NCI-H748 treated with DMSO at 0.1 percent for 48 hours (cell line): ENCODE measurements at regions not wholly inside any gene's neighbourhood (a gene's known extent, or its start where the extent isn't known, plus 50 kb on each side); places are given as distances from the start of the nearest gene placed in this dataset.
"Not testable (repeated sequence)": the region's sequence is repeated elsewhere in the genome, so short reads cannot be mapped to it uniquely, and the experiment has no call there.

ENCODE experiments used
- DNase-seq: peaks from one replicate; lab custom pipeline; 2025; lab: John Stamatoyannopoulos, UW

- DNase-seq, result no peak
Observed at GRCh38 chr11:121866754-121867153, 249.3 kb downstream of the BLID start.

GRCh38 chr11:121864660-121865059 lies 251.4 kb downstream of the BLID start:
- no peak for DNase-seq

GRCh38 chr11:121863126-121863525 lies 252.9 kb downstream of the BLID start:
- no peak for DNase-seq

- DNase-seq, result not testable (repeated sequence)
Observed at GRCh38 chr11:121855138-121855537, 260.9 kb downstream of the BLID start.

GRCh38 chr11:121844016-121844415 lies 272.0 kb downstream of the BLID start:
- DNase-seq, result no peak

- no peak for DNase-seq
Observed at GRCh38 chr11:121842192-121842585, 273.8 kb downstream of the BLID start.

GRCh38 chr11:121841487-121842191 lies 274.4 kb downstream of the BLID start:
- DNase-seq, result no peak

GRCh38 chr11:121839781-121840180 lies 276.2 kb downstream of the BLID start:
- no peak for DNase-seq

- no peak for DNase-seq
Observed at GRCh38 chr11:121838571-121838970, 277.4 kb downstream of the BLID start.

GRCh38 chr11:121833970-121834369 lies 282.0 kb downstream of the BLID start:
- DNase-seq, result no peak

- no peak for DNase-seq
Observed at GRCh38 chr11:121829159-121829643, 286.8 kb downstream of the BLID start.

- no peak for DNase-seq
Observed at GRCh38 chr11:121814962-121815361, 301.1 kb downstream of the BLID start.

GRCh38 chr11:121814296-121814695 lies 301.7 kb downstream of the BLID start:
- no peak for DNase-seq

- DNase-seq, result no peak
Observed at GRCh38 chr11:121810291-121810690, 305.7 kb downstream of the BLID start.

GRCh38 chr11:121808096-121808495 lies 307.9 kb downstream of the BLID start:
- no peak for DNase-seq

GRCh38 chr11:121807051-121807450 lies 309.0 kb downstream of the BLID start:
- no peak for DNase-seq

GRCh38 chr11:121802542-121802941 lies 313.5 kb downstream of the BLID start:
- no peak for DNase-seq

GRCh38 chr11:121801781-121802180 lies 314.2 kb downstream of the BLID start:
- no peak for DNase-seq

GRCh38 chr11:121801394-121801748 lies 314.6 kb downstream of the BLID start:
- no peak for DNase-seq

- no peak for DNase-seq
Observed at GRCh38 chr11:121800731-121801393, 315.2 kb downstream of the BLID start.

GRCh38 chr11:121800240-121800639 lies 315.8 kb downstream of the BLID start:
- no peak for DNase-seq

GRCh38 chr11:121797496-121797895 lies 318.5 kb downstream of the BLID start:
- DNase-seq, result no peak

- no peak for DNase-seq
Observed at GRCh38 chr11:121795174-121795573, 320.8 kb downstream of the BLID start.

- no peak for DNase-seq
Observed at GRCh38 chr11:121794671-121795141, 321.3 kb downstream of the BLID start.
